Vagina (tissue), 2 donors: ENCODE measurements at regions not wholly inside any gene's neighbourhood (a gene's known extent, or its start where the extent isn't known, plus 50 kb on each side); places are given as distances from the start of the nearest gene placed in this dataset.

Source experiments
- CTCF ChIP-seq, 3 experiments: fragments of 450-650 bp in 2 of 3; fragments of 200-600 bp in 1 of 3; sonication (generic) in 1 of 3; IDR thresholded peaks; one replicate each; pipeline ENCODE4 v1.5.1; 2017 to 2019; ENCODE audit warnings: antibody characterized with exemption in 3 of 3, mild to moderate bottlenecking in 2 of 3, moderate library complexity in 2 of 3
- POLR2AphosphoS5 ChIP-seq, 2 donors: sonication (generic); formaldehyde crosslinking; IDR thresholded peaks; one replicate each; pipeline ENCODE4 v1.9.0; 2017; ENCODE audit warnings: antibody characterized with exemption in 2 of 2, mild to moderate bottlenecking in 2 of 2, low read depth in 1 of 2; ENCODE audit not compliant: insufficient read depth in 1 of 2

GRCh38 chr4:27716693-27717430 is 856.2 kb downstream of the STIM2 start:
- no peak for TF ChIP-seq CTCF (IDR thresholded peaks at IDR 0.05)
- TF ChIP-seq POLR2AphosphoS5 (IDR thresholded peaks at IDR 0.05; ENCODE audit: insufficient read depth in 1 of 2, low read depth in 1 of 2): no peak
